Thyroid gland (tissue), 4 donors: ENCODE measurements at regions not wholly inside any gene's neighbourhood (a gene's known extent, or its start where the extent isn't known, plus 50 kb on each side); places are given as distances from the start of the nearest gene placed in this dataset.

Source experiments
- DNase-seq, 2 donors: peaks; one replicate each; pipeline ENCODE4 v3.0.0-alpha.2; 2019
- H3K27ac ChIP-seq, 3 donors: fragments of 200-600 bp; sonication (generic); 1 replicate in 2 of 3; 2 replicates in 1 of 3; pipeline ENCODE4 v1.5.1; 2016 to 2019; ENCODE audit warnings: mild to moderate bottlenecking in 1 of 3, moderate library complexity in 1 of 3
- H3K27me3 ChIP-seq: fragments of 200-600 bp; sonication (generic); one replicate; pipeline ENCODE4 v1.5.1; 2019
- H3K36me3 ChIP-seq, 2 donors: fragments of 200-600 bp; sonication (generic); one replicate each; pipeline ENCODE4 v1.5.1; 2016 to 2019
- H3K4me1 ChIP-seq, 2 donors: fragments of 200-600 bp; sonication (generic); one replicate each; pipeline ENCODE4 v1.5.1; 2017 to 2019
- H3K4me3 ChIP-seq, 3 donors: fragments of 200-600 bp; sonication (generic); replicated peaks in 1 of 3; 1 replicate in 2 of 3; 2 replicates in 1 of 3; pipeline ENCODE4 v1.5.1; 2016; ENCODE audit warnings: mild to moderate bottlenecking in 1 of 3
- H3K9me3 ChIP-seq: fragments of 200-600 bp; sonication (generic); one replicate; pipeline ENCODE4 v1.5.1; 2017
- POLR2A ChIP-seq, 2 donors: fragments of 450-650 bp; IDR thresholded peaks; one replicate each; pipeline ENCODE4 v1.6.1; 2017; ENCODE audit warnings: antibody characterized with exemption in 2 of 2, mild to moderate bottlenecking in 2 of 2, moderate library complexity in 1 of 2
- WGBS, 2 donors: methylation state at CpG; one replicate each; pipeline ENCODE4 v1.1.5; 2017; 5-methylcytosine and 5-hydroxymethylcytosine counted together
- intact Hi-C: fragments of 100-400 bp; cut with DNase I; formaldehyde crosslinking; loops from one replicate; pipeline ENCODE4 v1.15.1; 2023
- TF ChIP-seq, protein P1 (sequence below), 6 experiments: fragments of 200-600 bp in 3 of 6; fragments of 450-650 bp in 3 of 6; sonication (generic) in 3 of 6; IDR thresholded peaks; one replicate each; pipeline ENCODE4 v1.5.1; 2016 to 2019; ENCODE audit warnings: antibody characterized with exemption in 6 of 6, mild to moderate bottlenecking in 2 of 6, inconsistent platforms in 1 of 6, moderate library complexity in 1 of 6

- no peaks in the 10 kb centered on the region for H3K4me1 ChIP-seq
- H3K9me3 ChIP-seq: no peaks in the 10 kb centered on the region
- no peak overlapping the region for H3K4me3 ChIP-seq
- 80 to 87% methylated on average over 1 of the region's 1 CpG for WGBS, 2 donors
- intact Hi-C loops: no loop called here
- H3K36me3 ChIP-seq: no peaks in the 10 kb centered on the region
- H3K27me3 ChIP-seq: no peaks in the 10 kb centered on the region
- no peak overlapping the region for H3K27ac ChIP-seq
- no peak for DNase-seq
- TF ChIP-seq, protein P1, sequence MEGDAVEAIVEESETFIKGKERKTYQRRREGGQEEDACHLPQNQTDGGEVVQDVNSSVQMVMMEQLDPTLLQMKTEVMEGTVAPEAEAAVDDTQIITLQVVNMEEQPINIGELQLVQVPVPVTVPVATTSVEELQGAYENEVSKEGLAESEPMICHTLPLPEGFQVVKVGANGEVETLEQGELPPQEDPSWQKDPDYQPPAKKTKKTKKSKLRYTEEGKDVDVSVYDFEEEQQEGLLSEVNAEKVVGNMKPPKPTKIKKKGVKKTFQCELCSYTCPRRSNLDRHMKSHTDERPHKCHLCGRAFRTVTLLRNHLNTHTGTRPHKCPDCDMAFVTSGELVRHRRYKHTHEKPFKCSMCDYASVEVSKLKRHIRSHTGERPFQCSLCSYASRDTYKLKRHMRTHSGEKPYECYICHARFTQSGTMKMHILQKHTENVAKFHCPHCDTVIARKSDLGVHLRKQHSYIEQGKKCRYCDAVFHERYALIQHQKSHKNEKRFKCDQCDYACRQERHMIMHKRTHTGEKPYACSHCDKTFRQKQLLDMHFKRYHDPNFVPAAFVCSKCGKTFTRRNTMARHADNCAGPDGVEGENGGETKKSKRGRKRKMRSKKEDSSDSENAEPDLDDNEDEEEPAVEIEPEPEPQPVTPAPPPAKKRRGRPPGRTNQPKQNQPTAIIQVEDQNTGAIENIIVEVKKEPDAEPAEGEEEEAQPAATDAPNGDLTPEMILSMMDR (IDR thresholded peaks at IDR 0.05): no peak
- no peak for TF ChIP-seq POLR2A (IDR thresholded peaks at IDR 0.05)
These were observed 169.3 kb upstream of the MAGI2 start for GRCh38 chr7:79622781-79623180.

DNA sequence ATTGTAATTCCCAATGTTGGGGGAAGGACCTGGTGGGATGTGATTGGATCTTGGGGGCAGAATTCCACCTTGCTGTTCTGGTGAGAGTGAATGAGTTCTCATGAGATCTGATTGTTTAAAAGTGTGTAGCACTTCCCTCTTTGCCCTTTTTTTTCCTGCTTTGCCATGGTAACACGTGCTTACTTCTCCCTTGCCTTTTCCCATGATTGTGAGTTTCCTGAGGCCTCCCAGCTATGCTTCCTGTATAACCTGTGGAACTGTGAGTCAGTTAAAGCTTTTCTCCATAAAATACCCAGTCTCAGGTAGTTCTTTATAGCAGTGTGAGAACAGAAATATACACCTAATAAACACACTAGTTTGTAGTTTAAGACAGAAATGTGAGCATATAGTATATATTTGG lies 166.8 kb upstream of the MAGI2 start:
- no peak for DNase-seq
- TF ChIP-seq, protein P1 (IDR thresholded peaks at IDR 0.05): no peak
- no peak for TF ChIP-seq POLR2A (IDR thresholded peaks at IDR 0.05)
- Histone ChIP-seq H3K4me1 (no peaks in the 10 kb centered on the region), H3K27ac (no peak overlapping the region), H3K9me3 (no peaks in the 10 kb centered on the region), H3K27me3 (no peaks in the 10 kb centered on the region), H3K4me3 (no peak overlapping the region), H3K36me3 (no peaks in the 10 kb centered on the region)
- intact Hi-C loops: no loop called here
- 4 to 17% methylated on average over 1 of the region's 1 CpG for WGBS, 2 donors

GRCh38 chr7:79619216-79619615 lies 165.7 kb upstream of the MAGI2 start:
- Histone ChIP-seq H3K9me3 (no peaks in the 10 kb centered on the region), H3K27me3 (no peaks in the 10 kb centered on the region), H3K4me1 (no peaks in the 10 kb centered on the region), H3K27ac (no peak overlapping the region), H3K36me3 (no peaks in the 10 kb centered on the region), H3K4me3 (no peak overlapping the region)
- no peak for DNase-seq
- intact Hi-C loops: no loop called here
- TF ChIP-seq, protein P1 (IDR thresholded peaks at IDR 0.05): no peak
- no peak for TF ChIP-seq POLR2A (IDR thresholded peaks at IDR 0.05)
- 80 to 87% methylated on average over 3 of the region's 3 CpGs for WGBS, 2 donors

GRCh38 chr7:79615871-79616640 lies 162.6 kb upstream of the MAGI2 start:
- Histone ChIP-seq H3K4me3 (no peak overlapping the region), H3K4me1 (no peaks in the 10 kb centered on the region), H3K27ac (no peak overlapping the region), H3K36me3 (no peaks in the 10 kb centered on the region), H3K9me3 (no peaks in the 10 kb centered on the region), H3K27me3 (no peaks in the 10 kb centered on the region)
- DNase-seq: no peak
- intact Hi-C loops: no loop called here
- no peak for TF ChIP-seq POLR2A (IDR thresholded peaks at IDR 0.05)
- TF ChIP-seq, protein P1 (IDR thresholded peaks at IDR 0.05): no peak
- WGBS, 2 donors: 92 to 94% methylated on average over 10 of the region's 10 CpGs

GRCh38 chr7:79615466-79615865 lies 162.0 kb upstream of the MAGI2 start:
- Histone ChIP-seq H3K4me3 (no peak overlapping the region), H3K36me3 (no peaks in the 10 kb centered on the region), H3K9me3 (no peaks in the 10 kb centered on the region), H3K27ac (no peak overlapping the region), H3K4me1 (no peaks in the 10 kb centered on the region), H3K27me3 (no peaks in the 10 kb centered on the region)
- intact Hi-C loops: no loop called here
- 80 to 88% methylated on average over 3 of the region's 3 CpGs for WGBS, 2 donors
- TF ChIP-seq POLR2A (IDR thresholded peaks at IDR 0.05): no peak
- TF ChIP-seq, protein P1 (IDR thresholded peaks at IDR 0.05): no peak
- no peak for DNase-seq
